HEK293 (cell line): ENCODE measurements at regions not wholly inside any gene's neighbourhood (a gene's known extent, or its start where the extent isn't known, plus 50 kb on each side); places are given as distances from the start of the nearest gene placed in this dataset.

ENCODE experiments used
- CTCF ChIA-PET: fragments of 350-600 bp; formaldehyde crosslinking; extraction: SDS; loops from one replicate; lab custom pipeline; 2021; ENCODE audit warnings: antibody characterized with exemption; lab: Yijun Ruan, JAX
- POLR2A ChIA-PET: fragments of 300-600 bp; formaldehyde crosslinking; extraction: SDS; loops from one replicate; lab custom pipeline; 2020; ENCODE audit warnings: antibody characterized with exemption, inconsistent platforms; lab: Yijun Ruan, JAX
- H3K27ac ChIP-seq: fragments of 200-500 bp; sonication (Bioruptor generic); 2 replicates; pipeline ENCODE4 v1.5.1; 2014; ENCODE audit warnings: low read depth, low read length, control low read depth, inconsistent platforms; ENCODE audit errors: extremely low read depth
- H3K36me3 ChIP-seq, 2 experiments: fragments of 200-500 bp in 1 of 2; sonication (Bioruptor generic) in 1 of 2; 1 replicate in 1 of 2; 2 replicates in 1 of 2; pipeline ENCODE4 v1.5.1; 2014 to 2017; ENCODE audit warnings: inconsistent platforms in 2 of 2, low read length in 2 of 2; ENCODE audit not compliant: control insufficient read depth in 2 of 2, insufficient read depth in 1 of 2
- H3K4me1 ChIP-seq: fragments of 200-500 bp; sonication (Bioruptor generic); 2 replicates; pipeline ENCODE4 v1.5.1; 2014; ENCODE audit warnings: mild to moderate bottlenecking, low read length, inconsistent platforms; ENCODE audit not compliant: control insufficient read depth, insufficient read depth
- H3K4me3 ChIP-seq: 2 replicates; pipeline ENCODE4 v1.5.1; 2011; ENCODE audit warnings: low read depth, mild to moderate bottlenecking, control low read depth, low read length, moderate library complexity
- H3K9me3 ChIP-seq: fragments of 200-500 bp; sonication (Bioruptor generic); 2 replicates; pipeline ENCODE4 v1.5.1; 2014; ENCODE audit warnings: low read depth, low read length, inconsistent platforms; ENCODE audit not compliant: control insufficient read depth, insufficient read depth
- FEZF1 ChIP-seq: fragments of 450-650 bp; formaldehyde crosslinking; IDR thresholded peaks from 2 replicates; pipeline ENCODE4 v1.5.1; 2016; ENCODE audit warnings: missing biosample characterization, missing genetic modification characterization
- GLI2 ChIP-seq: fragments of 450-650 bp; formaldehyde crosslinking; IDR thresholded peaks from 2 replicates; pipeline ENCODE4; 2017; ENCODE audit warnings: missing biosample characterization, missing genetic modification characterization, low read depth, borderline replicate concordance
- GLIS2 ChIP-seq: fragments of 450-650 bp; formaldehyde crosslinking; IDR thresholded peaks from 2 replicates; pipeline ENCODE4 v1.5.1; 2016; ENCODE audit warnings: missing biosample characterization, missing genetic modification characterization
- TRIM28 ChIP-seq: IDR thresholded peaks from 2 replicates; pipeline ENCODE4 v1.6.1; 2011; ENCODE audit warnings: low read length, control low read depth, borderline replicate concordance
- YY2 ChIP-seq: fragments of 450-650 bp; formaldehyde crosslinking; IDR thresholded peaks from 2 replicates; pipeline ENCODE4 v1.5.1; 2016; ENCODE audit warnings: missing biosample characterization, missing genetic modification characterization
- ZBTB21 ChIP-seq: fragments of 450-650 bp; formaldehyde crosslinking; IDR thresholded peaks from 2 replicates; pipeline ENCODE4 v1.5.1; 2017; ENCODE audit warnings: missing biosample characterization, missing genetic modification characterization
- ZEB2 ChIP-seq: fragments of 450-650 bp; formaldehyde crosslinking; IDR thresholded peaks from 2 replicates; pipeline ENCODE4 v1.5.1; 2016; ENCODE audit warnings: missing biosample characterization, missing genetic modification characterization
- ZFP41 ChIP-seq: fragments of 450-650 bp; formaldehyde crosslinking; IDR thresholded peaks from 2 replicates; pipeline ENCODE4 v1.5.1; 2016; ENCODE audit warnings: missing biosample characterization, missing genetic modification characterization, borderline replicate concordance
- ZNF146 ChIP-seq: fragments of 450-650 bp; formaldehyde crosslinking; IDR thresholded peaks from 2 replicates; pipeline ENCODE4 v1.5.1; 2016; ENCODE audit warnings: missing biosample characterization, missing genetic modification characterization
- ZNF155 ChIP-seq: fragments of 450-650 bp; formaldehyde crosslinking; IDR thresholded peaks from 2 replicates; pipeline ENCODE4 v1.5.1; 2016; ENCODE audit warnings: missing biosample characterization, missing genetic modification characterization
- ZNF174 ChIP-seq: fragments of 450-650 bp; formaldehyde crosslinking; IDR thresholded peaks from 2 replicates; pipeline ENCODE4 v1.5.0; 2017; ENCODE audit warnings: missing biosample characterization, mild to moderate bottlenecking, missing genetic modification characterization
- ZNF175 ChIP-seq: fragments of 450-650 bp; formaldehyde crosslinking; IDR thresholded peaks from 2 replicates; pipeline ENCODE4 v1.5.1; 2016; ENCODE audit warnings: missing biosample characterization, missing genetic modification characterization
- ZNF239 ChIP-seq: fragments of 450-650 bp; formaldehyde crosslinking; IDR thresholded peaks from 2 replicates; pipeline ENCODE4 v1.5.1; 2016; ENCODE audit warnings: missing biosample characterization, missing genetic modification characterization
- ZNF266 ChIP-seq: fragments of 450-650 bp; formaldehyde crosslinking; IDR thresholded peaks from 2 replicates; pipeline ENCODE4 v1.5.1; 2016; ENCODE audit warnings: missing biosample characterization, missing genetic modification characterization, low read depth
- ZNF302 ChIP-seq: fragments of 450-650 bp; formaldehyde crosslinking; IDR thresholded peaks from 2 replicates; pipeline ENCODE4 v1.5.1; 2016; ENCODE audit warnings: missing biosample characterization, missing genetic modification characterization, low read depth
- ZNF324 ChIP-seq: fragments of 450-650 bp; formaldehyde crosslinking; IDR thresholded peaks from 2 replicates; pipeline ENCODE4 v1.5.1; 2016; ENCODE audit warnings: missing biosample characterization, missing genetic modification characterization
- ZNF366 ChIP-seq: fragments of 450-650 bp; formaldehyde crosslinking; conservative IDR thresholded peaks from 2 replicates; pipeline ENCODE4 v1.5.1; 2016; ENCODE audit warnings: missing biosample characterization, missing genetic modification characterization
- ZNF518A ChIP-seq: fragments of 450-650 bp; formaldehyde crosslinking; conservative IDR thresholded peaks from 2 replicates; pipeline ENCODE4 v1.5.1; 2016; ENCODE audit warnings: low read depth, missing biosample characterization, missing genetic modification characterization
- ZNF530 ChIP-seq: fragments of 450-650 bp; formaldehyde crosslinking; IDR thresholded peaks from 2 replicates; pipeline ENCODE4 v1.5.1; 2016; ENCODE audit warnings: low read depth, missing biosample characterization, missing genetic modification characterization
- ZNF560 ChIP-seq: fragments of 450-650 bp; formaldehyde crosslinking; IDR thresholded peaks from 2 replicates; pipeline ENCODE4 v1.5.1; 2017; ENCODE audit warnings: missing biosample characterization, missing genetic modification characterization, borderline replicate concordance
- ZNF600 ChIP-seq: fragments of 450-650 bp; formaldehyde crosslinking; IDR thresholded peaks from 2 replicates; pipeline ENCODE4 v1.5.1; 2016; ENCODE audit warnings: missing biosample characterization, missing genetic modification characterization
- ZNF623 ChIP-seq: fragments of 450-650 bp; formaldehyde crosslinking; IDR thresholded peaks from 2 replicates; pipeline ENCODE4 v1.5.1; 2016; ENCODE audit warnings: missing biosample characterization, missing genetic modification characterization
- ZNF626 ChIP-seq: fragments of 450-650 bp; sonication (Bioruptor Pico); formaldehyde crosslinking; IDR thresholded peaks from 2 replicates; pipeline ENCODE4 v1.5.1; 2018; ENCODE audit warnings: missing biosample characterization, missing genetic modification characterization, inconsistent platforms
- ZNF645 ChIP-seq: fragments of 450-650 bp; formaldehyde crosslinking; IDR thresholded peaks from 2 replicates; pipeline ENCODE4; 2016; ENCODE audit warnings: missing biosample characterization, missing genetic modification characterization
- ZNF677 ChIP-seq: fragments of 450-650 bp; IDR thresholded peaks from 2 replicates; pipeline ENCODE4 v1.5.0; 2018; ENCODE audit warnings: missing biosample characterization, mild to moderate bottlenecking, missing genetic modification characterization, moderate library complexity
- ZNF692 ChIP-seq: fragments of 450-650 bp; formaldehyde crosslinking; IDR thresholded peaks from 2 replicates; pipeline ENCODE4 v1.5.1; 2016; ENCODE audit warnings: missing biosample characterization, missing genetic modification characterization
- ZNF707 ChIP-seq: fragments of 450-650 bp; formaldehyde crosslinking; IDR thresholded peaks from 2 replicates; pipeline ENCODE4 v1.5.1; 2016; ENCODE audit warnings: missing biosample characterization, missing genetic modification characterization

- Histone ChIP-seq H3K27ac (no peak overlapping the region), H3K9me3 (no peaks in the 10 kb centered on the region), H3K4me1 (no peaks in the 10 kb centered on the region), H3K4me3 (no peak overlapping the region), H3K36me3 (no peaks in the 10 kb centered on the region)
- ChIA-PET CTCF (no interaction called here), POLR2A (no interaction called here)
- TF ChIP-seq ZNF302 (tag by site-specific recombination): no peak
- TF ChIP-seq ZBTB21 (tag by site-specific recombination): no peak
- no peak for TF ChIP-seq ZNF560 (tag by site-specific recombination)
- no peak for TF ChIP-seq FEZF1 (tag by site-specific recombination)
- no peak for TF ChIP-seq ZNF266 (tag by site-specific recombination)
- no peak for TF ChIP-seq ZNF600
- TF ChIP-seq ZNF626 (tag by site-specific recombination): no peak
Observed at GRCh38 chr5:165723931-165724330, 2218.5 kb downstream of the MAT2B start.

- TF ChIP-seq ZNF239 (tag by site-specific recombination) (no peak), TRIM28 (no peak), ZNF155 (tag by site-specific recombination) (no peak)
- no peaks in the 10 kb centered on the region for H3K9me3 ChIP-seq
Observed at GRCh38 chr5:165728425-165728824, 2223.0 kb downstream of the MAT2B start.

GRCh38 chr5:165735388-165735787, 2230.0 kb downstream of the MAT2B start:
- Histone ChIP-seq H3K27ac (no peak overlapping the region), H3K9me3 (no peaks in the 10 kb centered on the region), H3K4me1 (no peaks in the 10 kb centered on the region), H3K36me3 (no peaks in the 10 kb centered on the region), H3K4me3 (no peak overlapping the region)
- no peak for TF ChIP-seq ZNF692
- no peak for TF ChIP-seq ZNF623 (tag by site-specific recombination)
- no peak for TF ChIP-seq ZFP41
- no peak for TF ChIP-seq GLI2
- TF ChIP-seq ZNF677 (tag by site-specific recombination): no peak
- no peak for TF ChIP-seq ZNF707 (tag by site-specific recombination)
- no peak for TF ChIP-seq ZNF146 (tag by site-specific recombination)
- no peak for TF ChIP-seq YY2 (tag by site-specific recombination)
- no peak for TF ChIP-seq ZNF324 (tag by site-specific recombination)
- TF ChIP-seq GLIS2 (tag by site-specific recombination): no peak
- no peak for TF ChIP-seq ZNF366 (tag by site-specific recombination)
- TF ChIP-seq ZNF175 (tag by site-specific recombination): no peak
- TF ChIP-seq ZNF645: no peak
- TF ChIP-seq ZNF174: no peak
- TF ChIP-seq ZEB2: no peak
- TF ChIP-seq ZNF518A: no peak
- TF ChIP-seq ZNF530 (tag by site-specific recombination): no peak
- CTCF ChIA-PET: no interaction called here
- POLR2A ChIA-PET: no interaction called here

More at GRCh38 chr5:165728425-165728824, 2223.0 kb downstream of the MAT2B start:
- ChIA-PET POLR2A (no interaction called here), CTCF (no interaction called here)
- Histone ChIP-seq H3K4me3 (no peak overlapping the region), H3K4me1 (no peaks in the 10 kb centered on the region), H3K27ac (no peak overlapping the region), H3K36me3 (no peaks in the 10 kb centered on the region)
